ENCODE measurements at regions not wholly inside any gene's neighbourhood (a gene's known extent, or its start where the extent isn't known, plus 50 kb on each side); places are given as distances from the start of the nearest gene placed in this dataset.

DNA sequence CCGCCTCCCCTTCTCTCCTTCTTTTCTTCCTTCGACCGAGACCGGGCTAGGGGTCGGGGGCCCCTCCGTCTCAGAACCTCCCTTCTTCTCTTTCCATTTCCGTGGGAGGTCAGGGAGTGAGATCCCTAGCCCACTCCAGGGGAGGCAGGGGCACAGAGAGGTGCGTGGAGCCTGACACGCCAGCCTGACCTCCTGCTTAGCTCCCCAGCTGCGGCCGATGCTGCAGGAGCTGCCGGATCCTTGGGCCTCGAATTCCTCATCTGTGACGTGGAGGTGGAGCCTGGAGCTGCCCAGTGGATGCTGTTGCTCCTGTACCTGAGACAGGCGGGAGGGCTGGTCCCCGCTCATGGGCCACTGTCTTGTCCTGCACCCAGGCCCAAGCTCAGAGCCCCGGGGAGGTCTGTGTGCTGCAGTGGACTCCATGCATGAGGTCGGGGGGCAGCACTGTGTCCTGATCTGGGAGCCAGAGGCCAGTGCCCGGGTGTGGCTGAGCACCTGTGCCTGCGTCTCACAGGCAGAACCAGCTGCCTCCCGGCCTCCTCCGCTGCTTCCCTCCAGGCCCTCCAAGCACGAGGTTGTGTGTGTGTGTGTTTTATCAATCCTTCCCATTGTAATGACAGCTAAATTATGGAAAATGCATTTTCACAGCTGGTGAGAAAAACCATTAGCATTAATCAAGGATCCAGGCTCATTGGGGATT lies 55.3 kb upstream of the TTC34 start:
- DNase-seq (ENCODE audit: low read depth) = no peak
- TF ChIP-seq POLR2A (IDR thresholded peaks at IDR 0.05; ENCODE audit: extremely low read depth, insufficient read length) (no peak), MYC (IDR thresholded peaks at IDR 0.05; ENCODE audit: low read depth, low read length) (no peak)
- TF ChIP-seq, protein P1, sequence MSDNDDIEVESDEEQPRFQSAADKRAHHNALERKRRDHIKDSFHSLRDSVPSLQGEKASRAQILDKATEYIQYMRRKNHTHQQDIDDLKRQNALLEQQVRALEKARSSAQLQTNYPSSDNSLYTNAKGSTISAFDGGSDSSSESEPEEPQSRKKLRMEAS (IDR thresholded peaks at IDR 0.05; ENCODE audit: low read depth, low read length) = no peak
- TF ChIP-seq, protein P2, sequence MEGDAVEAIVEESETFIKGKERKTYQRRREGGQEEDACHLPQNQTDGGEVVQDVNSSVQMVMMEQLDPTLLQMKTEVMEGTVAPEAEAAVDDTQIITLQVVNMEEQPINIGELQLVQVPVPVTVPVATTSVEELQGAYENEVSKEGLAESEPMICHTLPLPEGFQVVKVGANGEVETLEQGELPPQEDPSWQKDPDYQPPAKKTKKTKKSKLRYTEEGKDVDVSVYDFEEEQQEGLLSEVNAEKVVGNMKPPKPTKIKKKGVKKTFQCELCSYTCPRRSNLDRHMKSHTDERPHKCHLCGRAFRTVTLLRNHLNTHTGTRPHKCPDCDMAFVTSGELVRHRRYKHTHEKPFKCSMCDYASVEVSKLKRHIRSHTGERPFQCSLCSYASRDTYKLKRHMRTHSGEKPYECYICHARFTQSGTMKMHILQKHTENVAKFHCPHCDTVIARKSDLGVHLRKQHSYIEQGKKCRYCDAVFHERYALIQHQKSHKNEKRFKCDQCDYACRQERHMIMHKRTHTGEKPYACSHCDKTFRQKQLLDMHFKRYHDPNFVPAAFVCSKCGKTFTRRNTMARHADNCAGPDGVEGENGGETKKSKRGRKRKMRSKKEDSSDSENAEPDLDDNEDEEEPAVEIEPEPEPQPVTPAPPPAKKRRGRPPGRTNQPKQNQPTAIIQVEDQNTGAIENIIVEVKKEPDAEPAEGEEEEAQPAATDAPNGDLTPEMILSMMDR (IDR thresholded peaks at IDR 0.05; ENCODE audit: low read depth, low read length) = no peak
- H3K4me3 ChIP-seq (ENCODE audit: low read depth, low read length) = no peak overlapping the region

GRCh38 chr1:2857521-2857920 lies 56.0 kb upstream of the TTC34 start:
- no peak for DNase-seq (ENCODE audit: low read depth)
- no peak overlapping the region for H3K4me3 ChIP-seq (ENCODE audit: low read depth, low read length)
- no peak for TF ChIP-seq MYC (IDR thresholded peaks at IDR 0.05; ENCODE audit: low read depth, low read length)
- TF ChIP-seq, protein P2 (IDR thresholded peaks at IDR 0.05; ENCODE audit: low read depth, low read length) = no peak
- TF ChIP-seq, protein P1 (IDR thresholded peaks at IDR 0.05; ENCODE audit: low read depth, low read length) = no peak
- no peak for TF ChIP-seq POLR2A (IDR thresholded peaks at IDR 0.05; ENCODE audit: extremely low read depth, insufficient read length)

DNA sequence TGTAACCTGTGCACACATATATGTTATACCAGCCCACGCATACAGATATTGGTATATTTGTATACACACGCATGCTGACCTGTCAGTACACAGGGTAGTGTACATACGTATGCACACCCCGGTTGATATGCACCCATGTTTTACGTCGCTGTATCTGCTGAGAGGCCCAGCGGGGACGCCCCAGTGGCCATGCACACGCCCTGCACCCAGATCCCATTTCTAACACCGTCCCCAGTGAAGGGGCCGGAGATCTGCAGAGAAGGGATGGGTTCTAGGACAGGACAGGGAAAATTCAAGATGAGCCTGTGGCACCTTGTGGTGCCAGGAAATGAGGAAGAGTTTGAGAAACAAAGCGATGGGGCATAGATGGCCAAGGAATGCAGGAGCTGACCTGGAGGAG lies 57.2 kb upstream of the TTC34 start:
- no peak overlapping the region for H3K4me3 ChIP-seq (ENCODE audit: low read depth, low read length)
- DNase-seq (ENCODE audit: low read depth) = no peak
- TF ChIP-seq, protein P2 (IDR thresholded peaks at IDR 0.05; ENCODE audit: low read depth, low read length) = no peak
- TF ChIP-seq, protein P1 (IDR thresholded peaks at IDR 0.05; ENCODE audit: low read depth, low read length) = no peak
- TF ChIP-seq POLR2A (IDR thresholded peaks at IDR 0.05; ENCODE audit: extremely low read depth, insufficient read length) (no peak), MYC (IDR thresholded peaks at IDR 0.05; ENCODE audit: low read depth, low read length) (no peak)

GRCh38 chr1:2859219-2859880 lies 57.9 kb upstream of the TTC34 start:
- H3K4me3 ChIP-seq (ENCODE audit: low read depth, low read length) = no peak overlapping the region
- no peak for DNase-seq (ENCODE audit: low read depth)
- TF ChIP-seq, protein P1 (IDR thresholded peaks at IDR 0.05; ENCODE audit: low read depth, low read length) = no peak
- TF ChIP-seq POLR2A (IDR thresholded peaks at IDR 0.05; ENCODE audit: extremely low read depth, insufficient read length) = no peak
- TF ChIP-seq MYC (IDR thresholded peaks at IDR 0.05; ENCODE audit: low read depth, low read length) = no peak
- TF ChIP-seq, protein P2 (IDR thresholded peaks at IDR 0.05; ENCODE audit: low read depth, low read length) = no peak

- no peak overlapping the region for H3K4me3 ChIP-seq (ENCODE audit: low read depth, low read length)
- TF ChIP-seq, protein P2 (IDR thresholded peaks at IDR 0.05; ENCODE audit: low read depth, low read length) = no peak
- TF ChIP-seq MYC (IDR thresholded peaks at IDR 0.05; ENCODE audit: low read depth, low read length) = no peak
- no peak for TF ChIP-seq POLR2A (IDR thresholded peaks at IDR 0.05; ENCODE audit: extremely low read depth, insufficient read length)
- TF ChIP-seq, protein P1 (IDR thresholded peaks at IDR 0.05; ENCODE audit: low read depth, low read length) = no peak
- DNase-seq (ENCODE audit: low read depth) = no peak
These were observed 58.5 kb upstream of the TTC34 start for GRCh38 chr1:2859881-2860430.
